Activated T-cell treated with anti-CD3 and anti-CD28 coated beads, Interleukin-2, amount 50 U/mL, for 72 hours (primary cell): ENCODE measurements at regions not wholly inside any gene's neighbourhood (a gene's known extent, or its start where the extent isn't known, plus 50 kb on each side); places are given as distances from the start of the nearest gene placed in this dataset.
"Not testable (repeated sequence)": the region's sequence is repeated elsewhere in the genome, so short reads cannot be mapped to it uniquely, and the experiment has no call there.

Source experiments
- ATAC-seq, 2 donors: fragments of 150-1000 bp; cut with Tn5 transposase; replicated peaks in 1 of 2; 2 replicates each; pipeline ENCODE4 v1.10.0; 2021; ENCODE audit warnings: moderate library complexity in 2 of 2, mild to moderate bottlenecking in 1 of 2
- DNase-seq, 2 donors: peaks; one replicate each; pipeline ENCODE4 v3.0.0; 2021 to 2022; ENCODE audit warnings: mixed read lengths in 1 of 2
- H3K27ac Mint-ChIP-seq: one replicate; pipeline ENCODE4 v1.8.0; 2022; ENCODE audit warnings: mild to moderate bottlenecking, moderate library complexity, mixed read lengths
- H3K27me3 Mint-ChIP-seq: one replicate; pipeline ENCODE4 v1.8.0; 2022; ENCODE audit warnings: low read depth, mixed read lengths
- H3K36me3 Mint-ChIP-seq, 2 donors: one replicate each; pipeline ENCODE4 v1.8.0; 2022; ENCODE audit warnings: mixed read lengths in 2 of 2, mild to moderate bottlenecking in 1 of 2; ENCODE audit not compliant: insufficient read depth in 2 of 2
- H3K4me1 Mint-ChIP-seq: one replicate; pipeline ENCODE4 v1.8.0; 2022; ENCODE audit warnings: low read depth, mixed read lengths
- H3K4me3 Mint-ChIP-seq, 2 donors: one replicate each; pipeline ENCODE4 v1.8.0; 2022; ENCODE audit warnings: mild to moderate bottlenecking in 2 of 2, mixed read lengths in 2 of 2, moderate library complexity in 2 of 2
- H3K9me3 Mint-ChIP-seq, 2 donors: one replicate each; pipeline ENCODE4 v1.8.0; 2022; ENCODE audit warnings: mixed read lengths in 2 of 2

DNA sequence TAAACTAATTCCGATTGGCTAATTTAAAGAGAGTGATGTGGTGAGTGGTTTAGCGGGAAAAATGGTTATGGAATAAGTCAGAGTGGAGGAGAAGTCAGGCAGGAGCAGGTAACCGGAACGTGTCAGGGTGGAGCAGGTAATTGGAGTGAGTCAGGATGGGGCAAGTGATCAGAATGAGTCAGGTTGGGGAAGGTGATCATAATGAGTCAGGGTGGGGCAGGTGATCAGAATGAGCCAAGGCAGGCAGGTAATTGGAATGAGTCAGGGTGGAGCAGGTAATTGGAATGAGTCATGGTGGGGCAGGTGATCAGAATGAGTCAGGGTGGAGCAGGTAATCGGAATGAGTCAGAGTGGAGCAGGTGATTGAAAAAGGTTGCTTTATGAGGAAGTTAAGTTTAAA is 101.4 kb downstream of the TMEM167A start:
- DNase-seq (peak in 1 of 2 donors; percentile 6), ATAC-seq (peak; percentile 40 to 69)
- no peak overlapping the region for H3K27ac Mint-ChIP-seq
- peaks cover 19 to 26% of the 10 kb centered on the region in 2 donors for H3K36me3 Mint-ChIP-seq
- peaks cover 7% of the 10 kb centered on the region for H3K4me1 Mint-ChIP-seq
- no peak overlapping the region for H3K4me3 Mint-ChIP-seq
- peaks cover 7% of the 10 kb centered on the region for H3K27me3 Mint-ChIP-seq
- H3K9me3 Mint-ChIP-seq: peaks cover 22 to 27% of the 10 kb centered on the region in 2 donors

DNA sequence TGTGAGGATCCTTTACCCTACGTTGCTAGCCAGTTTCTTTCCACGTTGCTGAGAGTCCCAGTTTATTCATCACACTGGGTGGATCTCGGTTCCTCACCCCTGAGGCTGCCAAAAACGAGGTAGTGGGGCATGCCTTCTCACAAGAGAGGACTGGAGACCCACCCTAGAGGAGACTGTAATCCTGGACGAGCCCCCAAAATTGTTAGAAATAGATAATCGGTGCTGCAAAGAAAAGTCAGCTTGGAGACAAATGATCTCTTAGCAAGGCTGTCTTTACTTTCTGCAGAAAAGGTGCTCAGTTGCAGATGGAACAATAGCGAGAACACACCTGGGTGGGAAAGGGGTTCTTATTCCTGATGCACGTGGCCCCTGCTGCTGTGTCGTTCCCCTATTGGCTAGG is 101.8 kb downstream of the TMEM167A start:
- no peak for ATAC-seq
- H3K4me1 Mint-ChIP-seq: peaks cover 7% of the 10 kb centered on the region
- no peak overlapping the region for H3K4me3 Mint-ChIP-seq
- peaks cover 7% of the 10 kb centered on the region for H3K27me3 Mint-ChIP-seq
- no peak overlapping the region for H3K27ac Mint-ChIP-seq
- H3K9me3 Mint-ChIP-seq: peaks cover 22 to 27% of the 10 kb centered on the region in 2 donors
- DNase-seq: no peak
- H3K36me3 Mint-ChIP-seq: peaks cover 19 to 26% of the 10 kb centered on the region in 2 donors

DNA sequence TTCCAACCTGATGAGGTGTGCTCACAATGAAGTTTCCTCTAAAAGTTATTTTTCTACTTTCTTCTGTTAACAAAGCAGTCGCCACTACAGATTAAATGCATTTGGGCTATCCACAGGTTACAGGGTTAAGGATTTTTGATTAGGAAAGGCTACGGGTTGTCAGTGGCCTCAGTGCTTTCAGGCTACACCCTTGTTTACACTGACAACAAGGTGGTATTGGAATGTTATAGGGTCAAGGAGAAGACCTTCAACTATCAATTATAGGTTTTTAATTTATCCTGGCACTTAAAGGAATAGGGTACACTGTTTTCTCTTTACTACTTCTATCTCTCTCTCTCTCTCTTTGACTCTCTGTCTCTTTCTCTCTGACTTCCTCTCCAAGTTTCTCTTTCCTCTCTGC is 102.8 kb downstream of the TMEM167A start:
- Mint-ChIP-seq H3K9me3 (peaks cover 22 to 25% of the 10 kb centered on the region in 2 donors), H3K36me3 (peaks cover 19 to 31% of the 10 kb centered on the region in 2 donors)
- not testable (repeated sequence) for H3K27me3 Mint-ChIP-seq, ATAC-seq, H3K4me3 Mint-ChIP-seq, H3K27ac Mint-ChIP-seq, H3K4me1 Mint-ChIP-seq, DNase-seq

DNA sequence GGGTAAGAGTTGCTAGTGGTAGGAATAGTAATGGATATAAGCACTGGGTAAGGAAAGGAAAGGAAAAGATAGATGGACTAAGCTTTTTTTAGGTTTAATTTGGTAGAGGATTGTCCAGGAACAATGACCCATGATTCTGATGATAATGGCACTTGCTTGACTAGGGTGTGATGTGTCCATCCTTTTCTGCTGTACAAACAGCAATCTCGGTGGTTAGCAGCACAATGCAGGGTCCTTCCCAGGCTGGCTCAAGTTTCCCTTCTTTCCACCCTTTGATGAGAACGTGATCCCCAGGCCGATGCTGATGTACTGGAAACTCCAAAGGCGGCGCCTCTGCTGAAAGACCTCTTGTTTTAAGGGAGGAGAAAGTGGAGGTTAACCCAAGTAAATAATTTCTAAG is 105.3 kb downstream of the TMEM167A start:
- Mint-ChIP-seq H3K27ac (no peak overlapping the region), H3K9me3 (peaks cover 23 to 26% of the 10 kb centered on the region in 2 donors), H3K4me3 (no peak overlapping the region), H3K4me1 (peaks cover 18% of the 10 kb centered on the region), H3K36me3 (peaks cover 21 to 33% of the 10 kb centered on the region in 2 donors), H3K27me3 (no peaks in the 10 kb centered on the region)
- DNase-seq: no peak
- no peak for ATAC-seq

DNA sequence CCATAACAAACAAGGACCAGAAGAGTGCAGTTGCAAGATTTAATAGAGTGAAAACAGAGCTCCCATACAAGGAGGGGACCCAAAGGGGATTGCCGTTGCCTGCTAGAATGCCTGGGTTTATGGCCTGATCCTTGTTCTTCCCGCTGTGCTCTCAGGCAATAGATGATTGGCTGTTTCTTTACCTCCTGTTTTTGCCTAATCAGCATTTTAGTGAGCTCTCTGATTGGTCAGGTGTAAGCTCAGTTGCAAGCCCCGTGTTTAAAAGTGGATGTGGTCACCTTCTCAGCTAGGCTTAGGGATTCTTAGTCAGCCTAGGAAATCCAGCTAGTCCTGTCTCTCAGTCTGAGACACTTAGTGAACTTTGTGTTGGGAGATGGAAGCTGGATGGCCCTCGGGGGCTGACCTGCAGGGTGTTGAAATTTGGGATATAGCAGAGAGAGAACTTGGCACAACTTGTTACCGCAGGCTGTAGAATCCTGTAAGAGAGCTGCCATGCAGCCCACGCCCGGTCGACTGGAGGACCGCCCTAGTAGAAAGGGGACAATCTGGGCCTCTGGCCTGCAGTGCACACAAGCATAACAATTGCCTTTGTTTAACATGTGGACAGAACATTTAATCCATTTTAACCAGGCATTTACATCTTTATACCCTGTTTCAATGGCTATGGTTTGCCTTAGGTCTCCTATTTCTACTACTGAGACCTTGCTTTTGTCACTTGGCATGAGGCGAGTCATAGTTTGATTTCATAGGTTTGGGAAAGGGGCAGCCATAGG is 106.0 kb downstream of the TMEM167A start:
- DNase-seq, H3K27ac Mint-ChIP-seq, H3K27me3 Mint-ChIP-seq, H3K4me3 Mint-ChIP-seq, ATAC-seq: not testable (repeated sequence)
- Mint-ChIP-seq H3K36me3 (peaks cover 18 to 30% of the 10 kb centered on the region in 2 donors), H3K9me3 (peaks cover 19 to 23% of the 10 kb centered on the region in 2 donors), H3K4me1 (peaks cover 18% of the 10 kb centered on the region)

DNA sequence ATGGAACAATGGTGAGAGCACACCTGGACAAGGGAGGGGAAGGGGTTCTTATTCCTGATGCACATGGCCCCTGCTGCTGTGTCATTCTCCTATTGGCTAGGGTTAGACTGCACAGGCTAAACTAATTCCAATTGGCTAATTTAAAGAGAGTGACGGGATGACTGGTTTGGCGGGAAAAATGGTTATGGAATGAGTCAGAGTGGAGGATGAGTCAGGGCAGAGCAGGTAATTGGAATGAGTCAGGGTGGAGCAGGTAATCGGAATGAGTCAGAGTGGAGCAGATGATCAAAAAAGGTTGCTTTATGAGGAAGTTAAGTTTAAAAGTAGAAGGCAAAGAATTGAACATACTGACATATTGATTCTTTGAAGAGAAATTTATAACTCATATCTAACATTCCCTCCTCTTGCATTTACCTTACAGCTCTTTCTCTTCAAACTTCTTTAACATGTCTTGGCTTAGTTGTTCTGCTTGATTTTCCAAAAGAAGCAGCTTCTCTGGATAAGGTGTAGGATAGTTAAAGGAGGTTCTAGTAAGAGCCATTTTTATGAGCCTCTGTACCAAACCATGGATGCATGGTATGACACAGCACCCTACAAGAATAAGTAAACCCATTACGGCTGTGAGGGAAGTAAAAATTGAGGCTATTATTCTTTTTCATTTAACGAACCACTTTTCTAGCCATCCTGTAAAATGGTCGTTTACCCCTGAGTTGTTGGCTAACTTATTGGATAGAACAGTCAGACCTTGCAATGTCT is 107.8 kb downstream of the TMEM167A start:
- Mint-ChIP-seq H3K36me3 (peaks cover 2 to 13% of the 10 kb centered on the region in 2 donors), H3K27ac (peak overlapping the region; percentile 2), H3K4me1 (peaks cover 11% of the 10 kb centered on the region)
- DNase-seq (peak; percentile 46 to 56), ATAC-seq (peak; percentile 69 to 81)
- H3K4me3 Mint-ChIP-seq, H3K27me3 Mint-ChIP-seq, H3K9me3 Mint-ChIP-seq: not testable (repeated sequence)

DNA sequence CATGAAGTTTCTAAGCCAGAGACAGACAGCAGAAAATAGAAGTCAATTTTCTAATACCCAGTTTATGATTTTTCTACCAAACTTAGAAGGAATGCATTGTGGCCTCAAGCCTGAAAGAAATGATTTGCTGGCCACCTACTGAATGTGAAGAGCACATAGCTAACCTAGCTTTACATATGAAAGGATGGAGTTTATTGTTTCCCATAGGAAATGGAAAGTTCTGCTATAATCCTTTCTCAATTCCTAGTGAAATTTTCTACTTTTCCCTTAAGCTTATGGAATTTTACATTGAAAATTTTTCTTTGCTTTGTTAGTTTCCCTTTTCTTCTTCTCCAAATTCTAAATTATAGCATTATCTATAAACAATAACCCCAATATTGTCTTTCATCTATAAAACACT is 110.1 kb downstream of the TMEM167A start:
- no peak for DNase-seq
- peaks cover 5% of the 10 kb centered on the region in 2 donors for H3K9me3 Mint-ChIP-seq
- peaks cover 2 to 7% of the 10 kb centered on the region in 2 donors for H3K36me3 Mint-ChIP-seq
- H3K4me3 Mint-ChIP-seq: no peak overlapping the region
- H3K27me3 Mint-ChIP-seq: no peaks in the 10 kb centered on the region
- ATAC-seq: no peak
- H3K27ac Mint-ChIP-seq: no peak overlapping the region
- peaks cover 11% of the 10 kb centered on the region for H3K4me1 Mint-ChIP-seq

DNA sequence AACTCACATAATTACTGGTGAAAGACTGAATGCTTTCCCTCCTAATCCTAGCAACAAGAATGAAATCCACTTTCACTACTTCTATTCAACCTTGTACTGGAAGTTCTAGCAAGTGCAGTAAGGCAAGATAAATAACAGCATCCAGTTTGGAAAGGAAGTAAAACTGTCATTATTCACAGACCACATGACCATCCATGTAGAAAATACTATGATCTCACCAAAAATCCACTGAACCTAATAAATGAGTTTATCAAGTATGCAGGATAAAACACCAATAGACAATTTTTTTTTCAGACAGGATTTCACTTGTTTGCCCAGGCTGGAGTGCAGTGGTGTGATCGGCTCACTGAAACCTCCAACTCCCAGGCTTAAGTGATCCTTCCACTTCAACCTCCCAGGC is 117.7 kb downstream of the TMEM167A start:
- no peak for ATAC-seq
- no peak for DNase-seq
- peaks cover 6 to 11% of the 10 kb centered on the region in 2 donors for H3K36me3 Mint-ChIP-seq
- H3K4me1 Mint-ChIP-seq: no peaks in the 10 kb centered on the region
- H3K9me3 Mint-ChIP-seq: peaks cover 6 to 11% of the 10 kb centered on the region in 2 donors
- H3K27ac Mint-ChIP-seq: no peak overlapping the region
- H3K27me3 Mint-ChIP-seq: no peaks in the 10 kb centered on the region
- H3K4me3 Mint-ChIP-seq: no peak overlapping the region

DNA sequence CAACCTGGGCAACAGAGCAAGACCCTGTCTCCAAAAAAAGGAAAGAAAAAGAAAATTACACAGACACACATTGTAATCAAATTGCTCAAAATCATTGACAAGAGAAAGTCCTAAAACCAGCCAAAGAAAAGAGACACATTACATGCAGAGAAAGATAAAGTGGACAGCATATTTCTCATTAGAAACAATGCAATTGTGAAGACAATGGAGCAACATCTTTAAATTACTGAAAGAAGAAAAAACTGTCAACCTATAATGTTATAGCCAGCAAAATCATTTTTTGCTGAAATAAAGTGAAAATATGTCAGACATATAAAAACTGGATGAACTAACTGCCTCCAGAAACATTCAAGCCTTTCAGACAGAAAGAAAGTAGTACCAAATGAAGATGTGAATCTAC is 120.6 kb downstream of the TMEM167A start:
- no peaks in the 10 kb centered on the region for H3K4me1 Mint-ChIP-seq
- H3K27ac Mint-ChIP-seq: no peak overlapping the region
- ATAC-seq: no peak
- no peaks in the 10 kb centered on the region for H3K27me3 Mint-ChIP-seq
- peaks cover 6 to 11% of the 10 kb centered on the region in 2 donors for H3K36me3 Mint-ChIP-seq
- no peak for DNase-seq
- H3K9me3 Mint-ChIP-seq: peaks cover 6 to 11% of the 10 kb centered on the region in 2 donors
- H3K4me3 Mint-ChIP-seq: no peak overlapping the region

DNA sequence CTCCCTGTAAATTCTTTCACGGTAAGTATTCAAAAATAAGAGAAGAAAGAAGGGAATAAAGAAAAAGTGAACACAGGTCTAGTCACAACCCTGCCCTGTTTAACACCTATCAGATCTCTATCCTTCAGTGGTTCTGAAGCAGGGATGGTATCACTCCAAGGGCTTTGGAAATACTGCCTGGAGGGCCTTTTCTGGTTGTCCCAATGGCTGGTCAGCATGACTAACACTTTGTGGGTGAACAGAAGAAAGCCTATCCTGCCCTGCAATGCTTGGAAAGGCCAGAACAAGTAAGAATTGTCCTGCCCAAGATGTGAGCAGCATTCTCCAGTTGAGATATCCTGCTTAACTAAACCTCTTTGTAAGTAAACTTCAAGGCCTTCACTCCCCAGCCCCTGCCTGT is 124.9 kb downstream of the TMEM167A start:
- Mint-ChIP-seq H3K4me3 (no peak overlapping the region), H3K9me3 (peaks cover 6 to 13% of the 10 kb centered on the region in 2 donors), H3K27ac (no peak overlapping the region), H3K36me3 (peaks cover 6 to 8% of the 10 kb centered on the region in 2 donors), H3K4me1 (no peaks in the 10 kb centered on the region), H3K27me3 (no peaks in the 10 kb centered on the region)
- ATAC-seq (no peak), DNase-seq (no peak)

DNA sequence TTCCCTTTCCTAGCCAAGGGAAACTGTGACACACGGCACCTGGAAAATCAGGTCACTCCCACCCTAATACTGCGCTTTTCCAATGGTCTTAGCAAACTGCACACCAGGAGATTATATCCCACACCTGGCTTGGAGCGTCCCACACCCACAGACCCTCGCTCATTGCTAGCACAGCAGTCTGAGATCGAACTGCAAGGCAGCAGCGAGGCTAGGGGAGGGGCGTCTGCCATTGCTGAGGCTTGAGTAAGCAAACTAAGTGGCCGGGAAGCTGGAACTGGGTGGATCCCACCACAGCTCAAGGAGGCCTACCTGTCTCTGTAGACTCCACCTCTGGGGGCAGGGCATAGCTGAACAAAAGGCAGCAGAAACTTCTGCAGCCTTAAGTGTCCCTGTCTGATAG is 132.9 kb downstream of the TMEM167A start:
- not testable (repeated sequence) for H3K4me3 Mint-ChIP-seq, H3K4me1 Mint-ChIP-seq, H3K9me3 Mint-ChIP-seq, DNase-seq, H3K27ac Mint-ChIP-seq, H3K36me3 Mint-ChIP-seq, ATAC-seq
- H3K27me3 Mint-ChIP-seq: peaks cover 12% of the 10 kb centered on the region

DNA sequence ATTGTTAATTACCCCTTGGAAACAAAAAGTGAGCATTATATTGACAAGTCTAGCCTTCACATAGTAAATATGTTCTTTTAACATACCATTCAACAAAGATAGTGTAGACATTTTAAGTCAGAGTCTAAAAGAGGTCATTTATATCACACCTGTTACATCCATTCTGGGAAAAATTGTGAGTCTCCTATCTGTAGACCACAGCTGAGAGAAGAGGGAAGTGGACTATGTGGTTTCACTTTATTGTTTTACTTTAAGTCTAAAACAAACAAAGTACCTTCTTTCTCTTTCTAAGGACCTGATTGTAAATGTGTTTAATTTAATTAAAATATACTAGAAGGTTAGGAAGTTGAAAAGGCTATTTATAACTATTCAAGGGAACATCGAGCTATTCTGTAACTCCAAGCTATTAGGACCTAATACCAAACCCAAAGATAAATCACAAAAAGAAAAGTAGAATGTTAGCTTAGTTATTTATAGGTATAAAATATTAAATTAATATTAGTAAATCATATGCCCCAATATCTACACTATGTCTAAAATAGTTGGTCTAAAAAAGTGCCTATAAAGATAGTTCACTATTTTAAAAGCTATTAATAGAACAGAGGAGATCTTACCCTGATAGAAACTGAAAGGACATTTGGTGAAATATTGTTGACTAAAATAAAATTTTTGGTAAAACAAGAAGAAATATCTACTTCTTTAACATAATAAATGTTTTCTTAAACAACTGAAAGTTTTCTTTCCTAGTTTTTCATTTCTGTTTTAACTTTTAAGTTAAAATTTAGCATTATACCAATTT is 134.9 kb downstream of the TMEM167A start:
- peaks cover 14% of the 10 kb centered on the region for H3K27me3 Mint-ChIP-seq
- no peaks in the 10 kb centered on the region for H3K4me1 Mint-ChIP-seq
- peaks cover 2% of the 10 kb centered on the region in 2 donors for H3K36me3 Mint-ChIP-seq
- ATAC-seq (no peak), DNase-seq (no peak)
- H3K27ac Mint-ChIP-seq: no peak overlapping the region
- peaks cover 6 to 7% of the 10 kb centered on the region in 2 donors for H3K9me3 Mint-ChIP-seq
- H3K4me3 Mint-ChIP-seq: no peak overlapping the region
